HG02610 (cell line): ENCODE measurements at regions not wholly inside any gene's neighbourhood (a gene's known extent, or its start where the extent isn't known, plus 50 kb on each side); places are given as distances from the start of the nearest gene placed in this dataset.
"Not testable (repeated sequence)": the region's sequence is repeated elsewhere in the genome, so short reads cannot be mapped to it uniquely, and the experiment has no call there.

Source experiments
- ATAC-seq: cut with Tn5 transposase; IDR thresholded peaks from one replicate; pipeline ENCODE4 v1.9.1; 2021; ENCODE audit warnings: mild to moderate bottlenecking, moderate library complexity; ENCODE audit not compliant: unreplicated experiment

DNA sequence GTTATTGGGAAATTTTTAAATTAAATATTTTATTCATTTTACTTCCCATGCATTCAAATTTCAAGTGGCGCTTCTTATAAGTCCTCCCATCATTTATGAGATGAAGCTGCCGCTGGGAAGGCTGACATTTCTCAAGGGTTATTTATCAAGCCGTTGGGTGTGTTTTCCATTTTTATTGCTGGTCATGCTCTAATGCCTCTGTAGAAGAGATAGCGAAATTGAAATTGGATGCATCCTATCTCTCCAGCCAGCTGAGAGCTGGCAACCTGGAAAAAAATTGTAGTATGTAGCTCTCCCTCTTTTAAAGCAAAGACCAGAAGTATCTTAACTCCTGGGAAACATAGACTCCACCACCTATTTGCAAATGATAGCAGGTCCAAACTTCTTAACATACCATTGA is 135.9 kb downstream of the C6orf118 start:
- no peak for ATAC-seq

- no peak for ATAC-seq
Measured at GRCh38 chr6:165167861-165168260, 141.5 kb downstream of the C6orf118 start.

GRCh38 chr6:165167311-165167710 is 142.1 kb downstream of the C6orf118 start:
- ATAC-seq, result no peak

GRCh38 chr6:165163519-165163918 is 145.9 kb downstream of the C6orf118 start:
- no peak for ATAC-seq

DNA sequence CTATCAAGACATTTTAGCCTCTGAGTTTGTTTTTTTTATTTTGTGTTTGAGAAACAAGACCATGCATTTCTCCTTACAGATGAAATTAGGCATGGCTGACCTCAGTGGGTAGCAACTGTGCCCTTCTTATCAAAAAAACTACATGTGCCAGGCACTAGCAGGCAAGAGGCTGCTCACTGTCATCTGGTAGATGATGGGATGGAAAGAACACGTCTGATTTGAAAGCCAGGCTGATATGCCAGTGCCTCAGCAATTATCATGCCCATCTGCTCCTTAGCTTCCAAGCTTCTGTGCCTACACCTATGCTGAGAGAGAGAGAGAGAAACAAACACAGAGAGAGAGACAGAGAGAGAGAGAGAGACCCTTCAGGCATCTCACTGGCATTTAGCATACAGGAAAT is 149.9 kb downstream of the C6orf118 start:
- ATAC-seq, result no peak

DNA sequence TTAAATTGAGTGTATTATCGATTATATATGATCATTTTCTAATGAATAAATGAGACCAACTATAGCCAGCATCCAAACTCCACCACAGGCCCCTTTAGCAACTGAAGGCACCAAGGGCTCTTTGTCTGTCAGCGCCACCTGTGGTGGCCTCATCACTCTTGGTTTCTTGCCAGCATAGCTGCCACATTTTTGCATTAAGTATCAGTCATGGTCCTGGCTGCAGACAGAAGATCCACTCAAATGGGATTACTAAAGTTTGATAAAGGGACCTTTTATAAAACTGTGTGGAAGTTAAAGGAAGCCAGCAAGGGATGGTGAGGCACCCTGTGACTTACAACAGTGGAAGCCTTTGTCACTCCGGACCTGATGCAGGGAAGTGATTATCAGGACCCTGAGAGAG is 162.9 kb downstream of the C6orf118 start:
- ATAC-seq, result no peak

DNA sequence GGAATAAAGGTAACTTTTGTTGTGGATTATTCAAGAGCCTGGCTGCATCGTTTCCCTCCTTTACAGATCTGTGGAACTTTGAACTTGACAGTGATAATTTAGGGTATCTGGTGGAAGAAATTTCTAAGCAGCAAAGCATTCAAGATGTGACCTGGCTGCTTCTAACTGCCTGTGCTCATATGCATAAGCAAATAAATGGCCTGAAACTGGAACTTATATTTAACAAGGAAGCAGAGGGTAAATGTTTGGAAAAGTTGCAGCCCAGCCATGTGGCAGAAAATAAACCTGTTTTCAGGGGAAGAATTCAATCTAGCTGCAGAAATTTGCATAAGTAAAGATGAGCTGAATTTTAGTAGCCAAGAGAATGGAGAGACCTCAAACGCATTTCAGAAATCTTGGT is 173.5 kb downstream of the C6orf118 start:
- ATAC-seq, result no peak

DNA sequence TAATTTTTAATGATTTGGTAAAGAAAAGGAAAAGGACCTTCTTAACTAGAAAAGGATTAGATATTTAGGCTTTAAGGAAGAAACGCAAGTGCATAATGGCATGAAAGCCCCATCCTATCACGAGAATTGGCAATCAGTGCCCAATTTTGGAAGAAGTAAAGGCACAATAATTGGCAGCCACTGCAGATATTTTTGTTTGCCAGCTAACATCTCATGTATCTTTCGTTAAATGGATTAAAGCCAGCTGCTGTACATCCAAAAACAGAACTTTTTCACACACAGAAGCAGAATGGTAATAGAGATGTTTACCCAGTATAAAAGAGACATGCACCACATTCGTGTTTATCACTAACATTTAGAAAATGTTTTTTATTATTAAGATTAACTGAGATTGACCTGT is 180.3 kb downstream of the C6orf118 start:
- no peak for ATAC-seq

- ATAC-seq, result not testable (repeated sequence)
Measured at GRCh38 chr6:165127743-165128142, 181.7 kb downstream of the C6orf118 start.

GRCh38 chr6:165124681-165125080 is 184.7 kb downstream of the C6orf118 start:
- not testable (repeated sequence) for ATAC-seq

DNA sequence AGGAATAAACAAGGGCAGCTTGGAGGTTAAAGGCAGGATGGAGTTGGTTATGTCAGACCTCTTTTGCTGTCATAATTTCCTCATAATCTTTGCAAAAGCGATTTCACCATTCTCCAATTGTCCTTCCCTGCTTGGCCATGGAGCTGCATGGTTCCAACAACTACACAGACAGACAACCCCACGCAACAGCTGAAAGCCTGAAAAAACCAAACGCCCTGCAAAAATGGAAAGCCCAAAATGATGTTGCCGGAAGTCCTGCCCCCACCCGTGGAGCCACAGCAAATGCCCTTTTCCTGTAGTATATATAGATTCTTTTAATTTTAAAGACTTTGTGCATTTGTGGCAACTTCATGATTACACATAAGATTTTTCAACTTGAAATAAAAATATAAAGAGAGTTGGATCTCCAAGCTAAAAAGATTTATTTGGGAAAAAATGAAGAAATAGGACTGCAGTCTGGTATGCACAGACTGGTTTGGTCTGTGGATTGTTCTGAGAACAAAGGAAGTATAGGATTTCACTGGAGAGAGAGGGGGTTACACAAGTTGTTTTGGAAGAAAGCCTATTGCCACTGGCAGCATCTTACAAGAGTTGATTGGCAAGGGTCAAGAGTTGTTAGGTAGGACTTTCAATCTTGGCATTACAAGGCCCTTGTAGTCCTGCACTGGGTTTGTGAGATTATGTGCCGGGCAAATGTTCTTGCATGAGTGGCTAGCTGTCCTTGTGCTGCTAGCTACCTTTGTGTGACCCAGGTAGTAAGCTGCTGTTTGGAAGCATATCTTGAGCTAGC is 190.0 kb downstream of the C6orf118 start:
- no peak for ATAC-seq

- no peak for ATAC-seq
Measured at GRCh38 chr6:165118736-165119135, 190.7 kb downstream of the C6orf118 start.

DNA sequence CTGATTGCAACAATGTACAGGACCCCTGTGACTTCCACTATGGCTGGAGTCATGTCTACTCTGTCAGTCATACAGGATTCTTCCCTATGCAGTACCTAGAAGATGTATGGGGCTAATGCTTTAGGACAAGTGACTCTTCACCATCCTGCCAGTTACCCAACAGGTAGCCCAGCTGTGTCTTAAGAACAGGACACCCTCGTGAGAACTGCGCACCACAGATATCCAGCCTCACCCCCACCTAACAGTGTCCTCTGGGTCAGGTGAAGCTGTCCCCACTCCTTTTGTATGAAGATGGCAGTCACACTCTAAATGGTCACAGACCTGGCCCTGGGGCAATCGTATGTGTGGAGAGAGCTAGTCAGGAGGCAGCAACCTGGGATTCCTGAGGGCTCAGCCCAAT is 191.6 kb downstream of the C6orf118 start:
- ATAC-seq, result no peak

DNA sequence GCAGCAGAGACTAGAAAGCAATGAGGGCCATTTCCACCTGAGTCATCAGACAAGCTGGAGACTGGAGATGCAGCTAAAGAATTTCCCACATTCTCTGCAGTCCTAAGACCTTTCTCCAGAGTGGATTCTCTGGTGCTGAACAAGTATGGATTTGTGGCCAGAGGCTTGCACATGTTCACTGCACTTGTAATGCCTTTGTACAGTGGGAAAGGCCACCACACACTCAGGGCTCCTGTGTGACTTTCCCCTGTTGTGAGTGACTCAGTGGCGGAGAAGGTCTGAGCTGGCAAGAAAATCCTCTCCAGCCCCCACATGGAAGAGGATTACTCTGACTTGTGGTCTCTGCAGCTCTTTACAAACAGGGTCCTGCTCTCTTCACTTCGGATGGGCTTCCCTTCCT is 192.3 kb downstream of the C6orf118 start:
- ATAC-seq, result no peak

GRCh38 chr6:165110860-165111259 is 198.5 kb downstream of the C6orf118 start:
- no peak for ATAC-seq

GRCh38 chr6:165109011-165109410 is 200.4 kb downstream of the C6orf118 start:
- no peak for ATAC-seq

DNA sequence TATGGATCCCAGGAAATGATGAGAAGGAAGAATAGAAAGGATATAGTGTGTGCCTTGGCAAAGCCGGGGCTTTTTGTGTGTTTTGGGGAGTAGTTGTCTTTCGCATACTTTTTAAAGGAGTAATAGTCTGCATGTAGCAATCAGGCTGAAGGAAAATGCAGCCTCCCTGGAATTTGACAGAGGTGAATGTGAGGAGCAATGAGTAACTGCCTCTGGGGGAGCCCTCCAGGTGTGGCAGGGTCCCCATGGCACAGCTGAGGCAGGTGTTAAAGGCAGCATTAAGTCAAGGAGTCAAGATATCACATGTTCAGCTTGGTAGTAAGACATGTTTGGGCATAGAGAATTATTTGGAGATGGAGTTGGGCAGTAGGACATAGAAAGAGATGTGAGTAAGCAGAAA is 203.1 kb downstream of the C6orf118 start:
- ATAC-seq, result no peak

DNA sequence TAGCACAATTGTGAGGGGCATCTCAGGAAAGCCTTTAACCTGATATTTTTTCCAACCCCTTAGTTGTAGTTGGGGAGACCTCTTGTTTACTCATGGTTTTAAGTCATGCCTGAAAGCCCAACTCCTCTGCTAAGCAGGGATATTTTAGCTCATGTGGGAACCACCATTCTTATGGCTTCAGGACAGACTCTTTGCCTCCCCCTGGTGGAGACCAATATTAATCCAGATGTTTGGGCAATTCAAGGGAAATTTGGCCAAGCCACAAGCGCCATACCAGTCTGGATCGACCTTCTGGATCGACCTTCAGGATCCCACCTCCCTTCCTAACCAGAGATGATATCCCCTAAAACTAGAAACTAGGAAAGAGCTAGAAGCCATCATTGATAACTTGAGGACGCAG is 211.2 kb downstream of the C6orf118 start:
- ATAC-seq, result no peak

GRCh38 chr6:165096868-165097267 is 212.5 kb downstream of the C6orf118 start:
- ATAC-seq, result no peak

GRCh38 chr6:165096209-165096608 is 213.2 kb downstream of the C6orf118 start:
- no peak for ATAC-seq

DNA sequence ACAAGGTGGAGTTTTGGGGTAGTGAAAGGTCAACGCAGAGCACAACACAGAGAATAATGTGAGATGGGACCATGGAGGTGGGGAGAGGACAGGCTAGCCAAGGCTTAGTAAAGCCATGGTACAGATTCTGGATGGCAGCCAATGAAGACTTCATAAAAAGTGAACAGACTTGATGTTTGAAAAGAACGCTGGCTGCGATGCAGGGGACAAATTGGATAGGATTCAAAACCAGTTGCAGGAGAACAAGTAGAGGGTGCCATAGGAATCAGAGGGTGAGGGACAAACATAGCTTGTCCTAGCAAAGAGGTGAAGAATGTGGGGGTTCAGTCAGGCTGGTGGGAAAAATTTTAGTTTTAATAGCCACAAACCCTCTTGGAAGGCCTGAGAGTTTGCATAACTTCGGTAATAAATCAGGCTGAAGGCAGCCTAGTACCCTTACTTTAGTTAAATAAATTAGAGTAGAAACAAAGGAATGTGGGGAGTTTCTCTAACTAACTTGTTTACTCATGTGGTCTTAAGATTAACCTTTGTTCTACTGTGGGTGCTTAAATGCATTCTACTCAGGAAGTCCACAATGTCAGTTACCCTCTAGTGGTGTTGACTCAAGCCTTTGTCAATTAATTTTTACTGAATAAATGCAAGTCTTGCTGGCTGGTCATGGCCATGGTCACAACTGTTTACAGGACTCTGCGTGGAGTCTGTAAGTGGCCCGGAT is 216.4 kb downstream of the C6orf118 start:
- ATAC-seq, result no peak

GRCh38 chr6:165091121-165091785 is 218.2 kb downstream of the C6orf118 start:
- no peak for ATAC-seq
